ENCODE measurements at regions not wholly inside any gene's neighbourhood (a gene's known extent, or its start where the extent isn't known, plus 50 kb on each side); places are given as distances from the start of the nearest gene placed in this dataset.

- Histone ChIP-seq H3K4me1 (ENCODE audit: control insufficient read depth, insufficient read depth, low read length) (no peaks in the 10 kb centered on the region), H3K9ac (ENCODE audit: low read depth, low read length) (no peak overlapping the region), H3K23ac (ENCODE audit: low read depth, low read length) (no peak overlapping the region), H3K4me2 (ENCODE audit: low read depth, low read length) (no peak overlapping the region), H3K18ac (ENCODE audit: low read depth, low read length) (no peak overlapping the region), H4K20me1 (ENCODE audit: insufficient read depth, low read length) (no peaks in the 10 kb centered on the region), H3K4me3 (ENCODE audit: insufficient read depth, low read depth, low read length) (no peak overlapping the region), H2AK9ac (replicated peaks; ENCODE audit: low read depth, low read length, poor library complexity) (no peak overlapping the region), H4K5ac (ENCODE audit: low read depth, low read length) (no peak overlapping the region), H2BK120ac (ENCODE audit: low read depth, low read length) (no peak overlapping the region), H3K36me3 (ENCODE audit: control insufficient read depth, insufficient read depth, low read length) (no peaks in the 10 kb centered on the region), H3K56ac (ENCODE audit: extremely low read depth, insufficient read depth, low read length) (no peak overlapping the region), H3K14ac (replicated peaks; ENCODE audit: low read depth, low read length) (no peak overlapping the region), H2BK20ac (ENCODE audit: low read depth, low read length) (no peak overlapping the region), H2AFZ (replicated peaks; ENCODE audit: low read length, poor library complexity) (no peak overlapping the region), H4K8ac (ENCODE audit: low read depth in 2 of 2, low read length in 2 of 2) (no peak overlapping the region), H3K9me1 (ENCODE audit: insufficient read depth, low read length) (0 out of 2 replicates have a peak, but pooled peaks cover 4% of the 10 kb centered on the region), H3K27me3 (ENCODE audit: control insufficient read depth, insufficient read depth, low read length) (no peaks in the 10 kb centered on the region), H3K27ac (ENCODE audit: insufficient read depth, low read length) (no peak overlapping the region), H3K79me1 (ENCODE audit: low read depth in 1 of 2, low read length in 2 of 2) (no peaks in the 10 kb centered on the region), H3K9me3 (ENCODE audit: control insufficient read depth, insufficient read depth, low read length) (peaks cover 7% of the 10 kb centered on the region), H2AK5ac (ENCODE audit: low read depth, low read length) (no peak overlapping the region), H2BK15ac (ENCODE audit: low read depth, low read length) (no peak overlapping the region), H3K4ac (ENCODE audit: low read depth, low read length) (no peak overlapping the region), H4K91ac (ENCODE audit: insufficient read depth, low read depth, low read length) (no peak overlapping the region), H2BK5ac (ENCODE audit: low read depth, low read length, poor library complexity, severe bottlenecking) (no peak overlapping the region)
- no TSS peak for BruUV-seq (replicated peaks)
- dilution Hi-C loops (cut with HindIII; ENCODE audit: low sequenced_read_pairs, unreplicated experiment) (no loop called here), in situ Hi-C loops (cut with MboI; ENCODE audit: low sequenced_read_pairs) (no loop called here), intact Hi-C loops (cut with micrococcal nuclease) (no loop called here)
- peak; percentile 94 for TF ChIP-seq MAFK (IDR thresholded peaks at IDR 0.05; ENCODE audit: low read depth, low read length)
- TF ChIP-seq MXI1 (IDR thresholded peaks at IDR 0.05; ENCODE audit: borderline replicate concordance, low read depth, low read length), result no peak
- no peak for TF ChIP-seq RAD21 (IDR thresholded peaks at IDR 0.05; ENCODE audit: low read length)
- no peak for TF ChIP-seq CHD1 (IDR thresholded peaks at IDR 0.05; ENCODE audit: low read depth, low read length)
- no peak for TF ChIP-seq CTCF (conservative IDR thresholded peaks at IDR 0.05; ENCODE audit: low read depth, low read length)
- no peak for TF ChIP-seq FOS (IDR thresholded peaks at IDR 0.05; ENCODE audit: low read depth, low read length)
- no peak for TF ChIP-seq USF2 (IDR thresholded peaks at IDR 0.05; ENCODE audit: low read depth, low read length)
- DNase-seq, result no peak
- POLR2A ChIA-PET (ENCODE audit: unreplicated experiment), result no interaction called here
- CTCF ChIA-PET, result no interaction called here
- ATAC-seq (ENCODE audit: low read depth), result no peak
- WGBS, 2 experiments (ENCODE audit: extremely low coverage in 2 of 2, insufficient read length in 1 of 2), result no CpG with 5 or more reads among the region's 2 CpGs
These were observed 720.3 kb upstream of the RGMB start for GRCh38 chr5:98053170-98053569.
